HG03196 (cell line): ENCODE measurements at regions not wholly inside any gene's neighbourhood (a gene's known extent, or its start where the extent isn't known, plus 50 kb on each side); places are given as distances from the start of the nearest gene placed in this dataset.

Source experiments
- ATAC-seq: cut with Tn5 transposase; IDR thresholded peaks from one replicate; pipeline ENCODE4 v1.9.1; 2021; ENCODE audit not compliant: unreplicated experiment

- ATAC-seq = no peak
Measured at GRCh38 chr18:11224153-11224552, 74.8 kb upstream of the PIEZO2 start.

GRCh38 chr18:11219571-11219970 is 70.2 kb upstream of the PIEZO2 start:
- ATAC-seq = no peak

DNA sequence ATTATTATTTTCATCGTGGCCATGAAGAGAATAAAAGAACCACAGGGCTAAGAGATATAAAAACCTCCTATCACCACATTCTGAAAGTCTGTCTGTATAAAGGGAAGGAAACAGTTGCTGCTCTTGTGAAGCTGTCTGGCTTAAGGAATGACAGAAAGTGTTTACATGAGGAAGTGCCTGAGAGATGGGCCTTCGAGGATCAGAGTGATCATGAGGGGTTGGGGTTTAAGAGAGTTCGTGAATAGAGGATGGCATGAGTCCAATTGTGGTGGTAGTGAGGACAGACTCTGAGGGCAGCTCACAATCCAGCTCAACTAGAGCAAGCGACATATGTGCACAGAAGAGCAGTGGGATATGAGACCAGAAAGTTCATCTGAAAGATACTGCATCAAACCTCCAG is 65.8 kb upstream of the PIEZO2 start:
- no peak for ATAC-seq

- no peak for ATAC-seq
Measured at GRCh38 chr18:11204020-11204419, 54.7 kb upstream of the PIEZO2 start.

- no peak for ATAC-seq
Measured at GRCh38 chr18:11199477-11199876, 50.1 kb upstream of the PIEZO2 start.
